NCI-H510A treated with DMSO at 0.1 percent for 48 hours (cell line): ENCODE measurements at regions not wholly inside any gene's neighbourhood (a gene's known extent, or its start where the extent isn't known, plus 50 kb on each side); places are given as distances from the start of the nearest gene placed in this dataset.
A peak's percentile ranks its signal among the peaks of the same experiment; 100 is the strongest.

Source experiments
- DNase-seq: peaks from one replicate; lab custom pipeline; 2025; lab: John Stamatoyannopoulos, UW

GRCh38 chr1:73953586-73953985, 244.4 kb downstream of the LRRIQ3 start:
- DNase-seq, result no peak

- DNase-seq, result no peak
These were observed 244.8 kb downstream of the LRRIQ3 start for GRCh38 chr1:73953186-73953585.

- no peak for DNase-seq
These were observed 249.9 kb downstream of the LRRIQ3 start for GRCh38 chr1:73948055-73948454.

- no peak for DNase-seq
These were observed 251.0 kb downstream of the LRRIQ3 start for GRCh38 chr1:73947009-73947408.

- DNase-seq, result no peak
These were observed 254.7 kb downstream of the LRRIQ3 start for GRCh38 chr1:73943270-73943669.

GRCh38 chr1:73930293-73930692, 267.7 kb downstream of the LRRIQ3 start:
- DNase-seq, result no peak

- no peak for DNase-seq
These were observed 283.0 kb downstream of the LRRIQ3 start for GRCh38 chr1:73914951-73915350.

- no peak for DNase-seq
These were observed 285.0 kb downstream of the LRRIQ3 start for GRCh38 chr1:73913025-73913424.

- no peak for DNase-seq
These were observed 286.1 kb downstream of the LRRIQ3 start for GRCh38 chr1:73911849-73912248.

GRCh38 chr1:73910466-73910865, 287.5 kb downstream of the LRRIQ3 start:
- no peak for DNase-seq

GRCh38 chr1:73910062-73910461, 287.9 kb downstream of the LRRIQ3 start:
- DNase-seq, result no peak

- DNase-seq, result peak; percentile 54
These were observed 288.9 kb downstream of the LRRIQ3 start for GRCh38 chr1:73909043-73909562.

- DNase-seq, result no peak
These were observed 290.9 kb downstream of the LRRIQ3 start for GRCh38 chr1:73907051-73907450.

- DNase-seq, result no peak
These were observed 294.9 kb downstream of the LRRIQ3 start for GRCh38 chr1:73903092-73903491.

GRCh38 chr1:73901738-73902137, 296.2 kb downstream of the LRRIQ3 start:
- DNase-seq, result no peak

- DNase-seq, result no peak
These were observed 298.7 kb downstream of the LRRIQ3 start for GRCh38 chr1:73899311-73899710.

GRCh38 chr1:73898540-73898939, 299.4 kb downstream of the LRRIQ3 start:
- DNase-seq, result no peak

- no peak for DNase-seq
These were observed 310.6 kb downstream of the LRRIQ3 start for GRCh38 chr1:73887412-73887811.

- no peak for DNase-seq
These were observed 311.3 kb downstream of the LRRIQ3 start for GRCh38 chr1:73886716-73887115.

GRCh38 chr1:73874806-73875205, 323.2 kb downstream of the LRRIQ3 start:
- no peak for DNase-seq

GRCh38 chr1:73868810-73869336, 329.1 kb downstream of the LRRIQ3 start:
- no peak for DNase-seq

GRCh38 chr1:73862355-73862754, 335.6 kb downstream of the LRRIQ3 start:
- DNase-seq, result no peak

- DNase-seq, result peak; percentile 62
These were observed 337.5 kb downstream of the LRRIQ3 start for GRCh38 chr1:73860421-73860950.

GRCh38 chr1:73859227-73859626, 338.7 kb downstream of the LRRIQ3 start:
- DNase-seq, result no peak
